ENCODE measurements at regions not wholly inside any gene's neighbourhood (a gene's known extent, or its start where the extent isn't known, plus 50 kb on each side); places are given as distances from the start of the nearest gene placed in this dataset.

GRCh38 chr3:76644305-76644675, 395.6 kb upstream of the ROBO2 start:
- Histone ChIP-seq H4K20me1 (ENCODE audit: insufficient read depth, low read depth, low read length) (no peaks in the 10 kb centered on the region), H3K4me2 (ENCODE audit: low read depth, low read length, poor library complexity, severe bottlenecking) (no peak overlapping the region), H3K27me3 (ENCODE audit: low read length) (no peaks in the 10 kb centered on the region), H3K9me3 (ENCODE audit: low read length) (no peaks in the 10 kb centered on the region), H3K36me3 (ENCODE audit: insufficient read depth, low read length) (no peaks in the 10 kb centered on the region), H3K4me1 (ENCODE audit: low read length) (no peaks in the 10 kb centered on the region), H3K4me3 (ENCODE audit: low read length) (no peak overlapping the region), H3K9me2 (replicated peaks; ENCODE audit: insufficient read depth, low read length) (no peaks in the 10 kb centered on the region), H3K27ac (ENCODE audit: low read length) (no peak overlapping the region), H2AFZ (ENCODE audit: low read length) (no peak overlapping the region), H3K9ac (ENCODE audit: low read length) (no peak overlapping the region), H3K79me2 (ENCODE audit: low read length) (no peaks in the 10 kb centered on the region)
- no peak for DNase-seq

- no peaks in the 10 kb centered on the region for H3K9me3 ChIP-seq (ENCODE audit: low read length)
- DNase-seq = no peak
- no peak overlapping the region for H3K4me2 ChIP-seq (ENCODE audit: low read depth, low read length, poor library complexity, severe bottlenecking)
- no peak overlapping the region for H3K9ac ChIP-seq (ENCODE audit: low read length)
- no peak overlapping the region for H3K4me3 ChIP-seq (ENCODE audit: low read length)
- no peaks in the 10 kb centered on the region for H4K20me1 ChIP-seq (ENCODE audit: insufficient read depth, low read depth, low read length)
- no peak overlapping the region for H2AFZ ChIP-seq (ENCODE audit: low read length)
- no peaks in the 10 kb centered on the region for H3K4me1 ChIP-seq (ENCODE audit: low read length)
- no peaks in the 10 kb centered on the region for H3K27me3 ChIP-seq (ENCODE audit: low read length)
- H3K9me2 ChIP-seq (replicated peaks; ENCODE audit: insufficient read depth, low read length) = no peaks in the 10 kb centered on the region
- H3K27ac ChIP-seq (ENCODE audit: low read length) = no peak overlapping the region
- H3K36me3 ChIP-seq (ENCODE audit: insufficient read depth, low read length) = no peaks in the 10 kb centered on the region
- H3K79me2 ChIP-seq (ENCODE audit: low read length) = no peaks in the 10 kb centered on the region
These were observed 394.2 kb upstream of the ROBO2 start for GRCh38 chr3:76645724-76646123.

- Histone ChIP-seq H2AFZ (ENCODE audit: low read length) (no peak overlapping the region), H3K4me2 (ENCODE audit: low read depth, low read length, poor library complexity, severe bottlenecking) (no peak overlapping the region), H3K36me3 (ENCODE audit: insufficient read depth, low read length) (no peaks in the 10 kb centered on the region), H3K4me1 (ENCODE audit: low read length) (no peaks in the 10 kb centered on the region), H3K27ac (ENCODE audit: low read length) (no peak overlapping the region), H3K27me3 (ENCODE audit: low read length) (no peaks in the 10 kb centered on the region), H4K20me1 (ENCODE audit: insufficient read depth, low read depth, low read length) (no peaks in the 10 kb centered on the region), H3K79me2 (ENCODE audit: low read length) (no peaks in the 10 kb centered on the region), H3K9me3 (ENCODE audit: low read length) (no peaks in the 10 kb centered on the region), H3K4me3 (ENCODE audit: low read length) (no peak overlapping the region), H3K9me2 (replicated peaks; ENCODE audit: insufficient read depth, low read length) (no peaks in the 10 kb centered on the region), H3K9ac (ENCODE audit: low read length) (no peak overlapping the region)
- DNase-seq = peak; percentile 44
These were observed 392.9 kb upstream of the ROBO2 start for GRCh38 chr3:76646921-76647562.

- no peaks in the 10 kb centered on the region for H3K79me2 ChIP-seq (ENCODE audit: low read length)
- no peaks in the 10 kb centered on the region for H3K4me1 ChIP-seq (ENCODE audit: low read length)
- no peak overlapping the region for H2AFZ ChIP-seq (ENCODE audit: low read length)
- no peaks in the 10 kb centered on the region for H4K20me1 ChIP-seq (ENCODE audit: insufficient read depth, low read depth, low read length)
- H3K9me2 ChIP-seq (replicated peaks; ENCODE audit: insufficient read depth, low read length) = no peaks in the 10 kb centered on the region
- peak; percentile 45 for DNase-seq
- H3K4me3 ChIP-seq (ENCODE audit: low read length) = no peak overlapping the region
- H3K9ac ChIP-seq (ENCODE audit: low read length) = no peak overlapping the region
- H3K36me3 ChIP-seq (ENCODE audit: insufficient read depth, low read length) = no peaks in the 10 kb centered on the region
- H3K9me3 ChIP-seq (ENCODE audit: low read length) = no peaks in the 10 kb centered on the region
- no peak overlapping the region for H3K27ac ChIP-seq (ENCODE audit: low read length)
- H3K27me3 ChIP-seq (ENCODE audit: low read length) = no peaks in the 10 kb centered on the region
- H3K4me2 ChIP-seq (ENCODE audit: low read depth, low read length, poor library complexity, severe bottlenecking) = no peak overlapping the region
These were observed 388.1 kb upstream of the ROBO2 start for GRCh38 chr3:76651784-76652183.

GRCh38 chr3:76652524-76652923, 387.4 kb upstream of the ROBO2 start:
- no peaks in the 10 kb centered on the region for H3K36me3 ChIP-seq (ENCODE audit: insufficient read depth, low read length)
- H3K79me2 ChIP-seq (ENCODE audit: low read length) = no peaks in the 10 kb centered on the region
- H3K27ac ChIP-seq (ENCODE audit: low read length) = no peak overlapping the region

GRCh38 chr3:76653640-76654251, 386.2 kb upstream of the ROBO2 start:
- H3K4me1 ChIP-seq (ENCODE audit: low read length) = no peaks in the 10 kb centered on the region
- H3K9ac ChIP-seq (ENCODE audit: low read length) = no peak overlapping the region
- H3K9me3 ChIP-seq (ENCODE audit: low read length) = no peaks in the 10 kb centered on the region
- H4K20me1 ChIP-seq (ENCODE audit: insufficient read depth, low read depth, low read length) = no peaks in the 10 kb centered on the region
- DNase-seq = no peak
- no peak overlapping the region for H3K27ac ChIP-seq (ENCODE audit: low read length)
- H3K4me2 ChIP-seq (ENCODE audit: low read depth, low read length, poor library complexity, severe bottlenecking) = no peak overlapping the region
- no peaks in the 10 kb centered on the region for H3K36me3 ChIP-seq (ENCODE audit: insufficient read depth, low read length)
- no peaks in the 10 kb centered on the region for H3K27me3 ChIP-seq (ENCODE audit: low read length)
- H3K9me2 ChIP-seq (replicated peaks; ENCODE audit: insufficient read depth, low read length) = no peaks in the 10 kb centered on the region
- no peaks in the 10 kb centered on the region for H3K79me2 ChIP-seq (ENCODE audit: low read length)
- H3K4me3 ChIP-seq (ENCODE audit: low read length) = no peak overlapping the region
- no peak overlapping the region for H2AFZ ChIP-seq (ENCODE audit: low read length)

More at GRCh38 chr3:76652524-76652923, 387.4 kb upstream of the ROBO2 start:
- no peaks in the 10 kb centered on the region for H3K9me3 ChIP-seq (ENCODE audit: low read length)
- no peak overlapping the region for H3K4me3 ChIP-seq (ENCODE audit: low read length)
- H2AFZ ChIP-seq (ENCODE audit: low read length) = no peak overlapping the region
- no peaks in the 10 kb centered on the region for H3K4me1 ChIP-seq (ENCODE audit: low read length)
- no peak for DNase-seq
- no peak overlapping the region for H3K9ac ChIP-seq (ENCODE audit: low read length)
- H3K4me2 ChIP-seq (ENCODE audit: low read depth, low read length, poor library complexity, severe bottlenecking) = no peak overlapping the region
- H3K9me2 ChIP-seq (replicated peaks; ENCODE audit: insufficient read depth, low read length) = no peaks in the 10 kb centered on the region
- no peaks in the 10 kb centered on the region for H3K27me3 ChIP-seq (ENCODE audit: low read length)
- H4K20me1 ChIP-seq (ENCODE audit: insufficient read depth, low read depth, low read length) = no peaks in the 10 kb centered on the region

- no peaks in the 10 kb centered on the region for H3K4me1 ChIP-seq (ENCODE audit: low read length)
- no peak overlapping the region for H3K9ac ChIP-seq (ENCODE audit: low read length)
- H3K27me3 ChIP-seq (ENCODE audit: low read length) = no peaks in the 10 kb centered on the region
- H3K36me3 ChIP-seq (ENCODE audit: insufficient read depth, low read length) = no peaks in the 10 kb centered on the region
- no peak overlapping the region for H3K27ac ChIP-seq (ENCODE audit: low read length)
- H3K79me2 ChIP-seq (ENCODE audit: low read length) = no peaks in the 10 kb centered on the region
- H3K4me2 ChIP-seq (ENCODE audit: low read depth, low read length, poor library complexity, severe bottlenecking) = no peak overlapping the region
- no peaks in the 10 kb centered on the region for H4K20me1 ChIP-seq (ENCODE audit: insufficient read depth, low read depth, low read length)
- no peak for DNase-seq
- no peaks in the 10 kb centered on the region for H3K9me3 ChIP-seq (ENCODE audit: low read length)
- no peak overlapping the region for H3K4me3 ChIP-seq (ENCODE audit: low read length)
- H2AFZ ChIP-seq (ENCODE audit: low read length) = no peak overlapping the region
- H3K9me2 ChIP-seq (replicated peaks; ENCODE audit: insufficient read depth, low read length) = no peaks in the 10 kb centered on the region
These were observed 383.3 kb upstream of the ROBO2 start for GRCh38 chr3:76656531-76657070.

GRCh38 chr3:76657909-76658308, 382.0 kb upstream of the ROBO2 start:
- H3K4me1 ChIP-seq (ENCODE audit: low read length) = no peaks in the 10 kb centered on the region
- H3K27ac ChIP-seq (ENCODE audit: low read length) = no peak overlapping the region
- H3K9ac ChIP-seq (ENCODE audit: low read length) = no peak overlapping the region
- no peak overlapping the region for H2AFZ ChIP-seq (ENCODE audit: low read length)
- no peak overlapping the region for H3K4me3 ChIP-seq (ENCODE audit: low read length)
- no peak overlapping the region for H3K4me2 ChIP-seq (ENCODE audit: low read depth, low read length, poor library complexity, severe bottlenecking)
- no peaks in the 10 kb centered on the region for H4K20me1 ChIP-seq (ENCODE audit: insufficient read depth, low read depth, low read length)
- H3K9me3 ChIP-seq (ENCODE audit: low read length) = no peaks in the 10 kb centered on the region
- H3K27me3 ChIP-seq (ENCODE audit: low read length) = no peaks in the 10 kb centered on the region
- H3K79me2 ChIP-seq (ENCODE audit: low read length) = no peaks in the 10 kb centered on the region
- H3K9me2 ChIP-seq (replicated peaks; ENCODE audit: insufficient read depth, low read length) = no peaks in the 10 kb centered on the region
- H3K36me3 ChIP-seq (ENCODE audit: insufficient read depth, low read length) = no peaks in the 10 kb centered on the region
- no peak for DNase-seq
